ENCODE measurements at regions not wholly inside any gene's neighbourhood (a gene's known extent, or its start where the extent isn't known, plus 50 kb on each side); places are given as distances from the start of the nearest gene placed in this dataset.

GRCh38 chr7:38107486-38107893 lies 70.6 kb upstream of the STARD3NL start:
- DNase-seq (ENCODE audit: low read depth), result peak; percentile 44
- no peak overlapping the region for H3K4me3 ChIP-seq (ENCODE audit: low read depth, low read length)
- peak; percentile 95 for TF ChIP-seq CTCF (IDR thresholded peaks at IDR 0.05; ENCODE audit: control insufficient read depth, extremely low read depth, insufficient read depth)

- DNase-seq (ENCODE audit: low read depth), result no peak
- no peak for TF ChIP-seq CTCF (IDR thresholded peaks at IDR 0.05; ENCODE audit: control insufficient read depth, extremely low read depth, insufficient read depth)
- H3K4me3 ChIP-seq (ENCODE audit: low read depth, low read length), result no peak overlapping the region
Observed at GRCh38 chr7:38112075-38112474, 66.0 kb upstream of the STARD3NL start.

- H3K4me3 ChIP-seq (ENCODE audit: low read depth, low read length), result no peak overlapping the region
- TF ChIP-seq CTCF (IDR thresholded peaks at IDR 0.05; ENCODE audit: control insufficient read depth, extremely low read depth, insufficient read depth), result no peak
- DNase-seq (ENCODE audit: low read depth), result no peak
Observed at GRCh38 chr7:38120076-38120475, 58.0 kb upstream of the STARD3NL start.

- no peak for DNase-seq (ENCODE audit: low read depth)
- TF ChIP-seq CTCF (IDR thresholded peaks at IDR 0.05; ENCODE audit: control insufficient read depth, extremely low read depth, insufficient read depth), result no peak
- no peak overlapping the region for H3K4me3 ChIP-seq (ENCODE audit: low read depth, low read length)
Observed at GRCh38 chr7:38122501-38122900, 55.5 kb upstream of the STARD3NL start.

- no peak overlapping the region for H3K4me3 ChIP-seq (ENCODE audit: low read depth, low read length)
- no peak for DNase-seq (ENCODE audit: low read depth)
- no peak for TF ChIP-seq CTCF (IDR thresholded peaks at IDR 0.05; ENCODE audit: control insufficient read depth, extremely low read depth, insufficient read depth)
Observed at GRCh38 chr7:38123494-38123893, 54.6 kb upstream of the STARD3NL start.

- TF ChIP-seq CTCF (IDR thresholded peaks at IDR 0.05; ENCODE audit: control insufficient read depth, extremely low read depth, insufficient read depth), result no peak
- H3K4me3 ChIP-seq (ENCODE audit: low read depth, low read length), result no peak overlapping the region
- DNase-seq (ENCODE audit: low read depth), result no peak
Observed at GRCh38 chr7:38127216-38128207, 50.5 kb upstream of the STARD3NL start.
